Stimulated activated CD4-positive, alpha-beta T cell treated with anti-CD3 and anti-CD28 coated beads, TNF-alpha, amount 100 ng/mL, for 1 hour (primary cell): ENCODE measurements at regions not wholly inside any gene's neighbourhood (a gene's known extent, or its start where the extent isn't known, plus 50 kb on each side); places are given as distances from the start of the nearest gene placed in this dataset.

ENCODE experiments used
- DNase-seq, 3 donors: peaks; one replicate each; pipeline ENCODE4 v3.0.0-alpha.2; 2020; ENCODE audit warnings: low read depth in 3 of 3, low spot score in 1 of 3

DNA sequence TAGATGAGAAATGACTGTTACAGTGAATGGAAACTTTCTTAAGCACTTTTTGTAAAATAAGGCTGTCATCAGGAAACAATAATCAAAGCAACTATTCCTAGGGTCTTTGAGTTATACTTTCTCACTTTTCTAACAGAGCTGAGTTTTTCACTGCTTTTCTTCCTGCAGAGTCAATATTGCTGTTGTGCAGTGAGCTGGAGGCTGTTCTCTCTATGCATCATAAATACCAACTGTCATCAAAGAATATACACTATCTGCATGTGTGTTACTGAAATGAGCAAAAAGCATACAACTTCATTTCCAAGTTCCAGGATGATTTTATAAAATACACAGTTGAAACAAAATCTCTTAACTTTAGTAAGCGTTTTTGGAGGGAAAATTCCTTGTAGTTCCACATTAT is 110.4 kb upstream of the CPSF6 start:
- no peak for DNase-seq

DNA sequence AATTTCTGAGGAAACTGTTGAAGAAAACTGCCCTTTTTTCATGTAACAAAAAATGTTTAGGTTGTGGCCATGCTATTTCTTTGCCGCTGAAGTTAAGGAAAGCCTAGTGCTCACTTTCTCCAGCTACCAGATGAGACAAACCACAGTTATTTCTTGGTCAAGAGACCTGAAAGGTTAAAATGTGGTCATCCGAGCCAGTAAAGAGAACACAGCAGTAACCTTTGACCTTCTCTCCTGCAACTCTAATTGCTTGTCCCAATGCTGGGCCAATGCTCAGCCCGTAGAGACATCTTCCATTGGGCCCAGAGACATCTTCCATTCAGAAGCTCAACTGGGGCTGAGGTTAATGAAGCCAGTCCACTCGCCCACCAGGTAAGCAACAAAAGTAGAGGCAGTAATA is 109.8 kb upstream of the CPSF6 start:
- no peak for DNase-seq

DNA sequence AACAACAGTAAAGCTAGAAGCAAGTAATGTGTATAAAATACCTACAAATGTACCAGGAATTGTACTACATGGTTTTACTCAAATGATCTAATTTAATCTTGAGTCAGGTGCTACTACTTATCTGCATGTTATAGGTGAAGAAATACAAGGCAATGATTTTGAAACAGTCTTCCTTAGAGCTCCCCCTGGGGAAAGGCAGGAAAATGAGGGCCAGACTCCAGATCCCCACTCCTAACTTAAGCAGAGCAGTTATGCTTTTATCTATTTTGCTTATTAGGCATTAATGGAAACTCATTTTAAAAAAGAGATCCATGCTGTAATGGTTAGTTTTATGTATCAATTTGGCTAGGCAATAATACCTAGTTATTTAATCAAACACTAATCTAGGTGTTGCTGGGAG is 109.3 kb upstream of the CPSF6 start:
- DNase-seq = no peak

DNA sequence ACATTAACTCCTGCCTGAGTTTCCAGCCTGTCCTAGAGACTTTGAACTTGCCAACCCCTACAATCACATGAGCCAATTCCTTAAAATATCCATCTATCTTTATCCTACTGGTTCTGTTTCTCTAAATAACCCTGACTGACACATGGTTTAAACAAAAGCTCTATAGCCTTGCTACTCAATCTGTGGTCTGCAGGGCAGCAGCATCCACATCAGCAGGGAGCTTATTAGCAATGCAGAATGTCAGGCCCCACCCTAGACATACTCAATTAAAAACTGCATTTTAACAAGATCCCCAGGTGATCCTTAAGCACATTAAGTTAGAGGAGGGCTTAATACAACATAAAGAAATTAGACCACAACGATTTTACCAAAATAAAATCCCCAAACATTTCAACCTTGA is 108.3 kb upstream of the CPSF6 start:
- DNase-seq = no peak

DNA sequence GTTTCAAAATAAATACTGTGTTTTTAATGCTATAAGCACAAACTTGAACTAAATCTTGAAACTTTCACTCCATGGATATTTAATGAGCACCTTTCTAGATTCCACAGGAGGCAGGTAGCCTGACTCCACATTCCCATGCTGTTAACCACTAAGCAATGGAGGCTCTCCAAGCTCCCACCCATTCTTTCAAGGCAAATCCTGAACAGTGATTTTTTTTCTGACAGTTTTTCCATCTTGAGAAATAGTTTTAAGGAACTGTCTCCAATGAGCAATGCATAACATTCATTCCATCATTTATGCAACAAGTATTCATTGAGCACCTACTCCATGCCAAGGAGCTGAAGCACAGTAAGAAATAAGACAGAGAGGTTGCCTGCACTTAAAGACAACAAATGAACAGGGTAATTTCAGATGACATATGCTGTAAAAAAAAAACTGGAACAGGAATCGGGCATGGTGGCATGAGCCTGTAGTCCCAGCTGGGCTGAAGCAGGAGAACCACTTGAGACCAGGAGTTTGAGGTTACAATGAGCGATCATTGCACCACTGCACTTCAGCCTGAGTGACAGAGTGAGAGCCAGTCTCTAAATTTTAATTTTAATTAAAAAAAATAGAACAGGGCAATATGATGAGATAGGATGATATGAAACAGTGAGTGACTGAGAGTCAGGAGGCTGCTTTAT is 102.3 kb upstream of the CPSF6 start:
- no peak for DNase-seq

DNA sequence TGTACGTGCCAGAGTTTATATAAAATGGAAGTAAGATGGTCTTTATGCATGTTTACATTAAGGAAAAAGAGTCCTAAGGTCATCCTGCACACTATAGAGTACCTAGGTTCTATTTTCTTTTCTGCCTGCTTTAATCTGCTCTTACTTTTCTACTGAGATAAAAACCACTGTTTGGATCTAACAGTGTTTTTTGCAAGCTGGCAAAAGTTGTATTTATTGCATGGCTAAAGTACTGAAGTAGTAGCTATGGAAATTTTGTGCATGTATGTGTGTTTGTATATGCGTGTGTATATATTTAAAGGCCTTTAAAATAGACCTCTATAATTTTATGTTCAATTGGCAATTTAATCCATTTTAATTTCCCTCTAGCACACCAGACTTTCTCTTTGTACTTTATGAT is 98.3 kb upstream of the CPSF6 start:
- DNase-seq = no peak

- no peak for DNase-seq
Observed at GRCh38 chr12:69149270-69149669, 90.1 kb upstream of the CPSF6 start.

DNA sequence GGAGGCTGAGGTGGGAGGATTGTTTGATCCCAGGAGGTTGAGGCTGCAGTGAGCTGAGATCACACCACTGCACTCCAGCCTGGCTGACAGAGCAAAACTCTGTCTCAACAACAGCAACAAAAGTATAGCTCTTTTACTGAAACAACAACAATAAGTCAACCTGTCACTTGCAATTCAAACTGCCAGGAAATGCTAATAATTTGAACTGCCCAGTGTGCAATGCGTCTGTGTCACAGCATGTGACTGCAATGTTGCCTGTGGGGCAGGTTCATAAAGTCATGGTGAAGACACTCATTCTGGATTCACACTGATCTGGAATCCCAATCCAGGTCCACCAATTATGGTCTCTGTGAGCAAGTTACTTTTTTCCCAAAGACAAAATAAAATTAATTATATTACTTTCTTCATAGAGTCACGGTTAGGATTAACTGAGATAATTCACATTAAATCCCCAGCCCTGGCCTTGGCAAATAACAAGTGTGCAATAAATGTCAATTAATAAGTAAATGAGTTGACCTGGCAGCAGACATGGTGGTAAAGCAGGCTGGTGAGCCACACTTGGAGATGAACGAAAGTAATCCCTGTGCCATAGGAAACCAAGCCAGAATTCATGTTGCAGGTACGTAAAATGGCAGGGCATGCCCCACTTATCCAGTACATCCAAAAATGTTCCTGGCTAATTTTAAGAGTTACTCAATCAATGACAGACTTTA is 89.1 kb upstream of the CPSF6 start:
- no peak for DNase-seq

GRCh38 chr12:69150796-69151127 is 88.6 kb upstream of the CPSF6 start:
- no peak for DNase-seq

- no peak for DNase-seq
Observed at GRCh38 chr12:69151254-69151764, 88.1 kb upstream of the CPSF6 start.

GRCh38 chr12:69154585-69155363 is 84.6 kb upstream of the CPSF6 start:
- DNase-seq = peak; percentile 48 to 60 (median 59)

- peak; percentile 66 to 90 (median 78) for DNase-seq
Observed at GRCh38 chr12:69157023-69157655, 82.2 kb upstream of the CPSF6 start.

GRCh38 chr12:69161829-69162228 is 77.5 kb upstream of the CPSF6 start:
- no peak for DNase-seq

DNA sequence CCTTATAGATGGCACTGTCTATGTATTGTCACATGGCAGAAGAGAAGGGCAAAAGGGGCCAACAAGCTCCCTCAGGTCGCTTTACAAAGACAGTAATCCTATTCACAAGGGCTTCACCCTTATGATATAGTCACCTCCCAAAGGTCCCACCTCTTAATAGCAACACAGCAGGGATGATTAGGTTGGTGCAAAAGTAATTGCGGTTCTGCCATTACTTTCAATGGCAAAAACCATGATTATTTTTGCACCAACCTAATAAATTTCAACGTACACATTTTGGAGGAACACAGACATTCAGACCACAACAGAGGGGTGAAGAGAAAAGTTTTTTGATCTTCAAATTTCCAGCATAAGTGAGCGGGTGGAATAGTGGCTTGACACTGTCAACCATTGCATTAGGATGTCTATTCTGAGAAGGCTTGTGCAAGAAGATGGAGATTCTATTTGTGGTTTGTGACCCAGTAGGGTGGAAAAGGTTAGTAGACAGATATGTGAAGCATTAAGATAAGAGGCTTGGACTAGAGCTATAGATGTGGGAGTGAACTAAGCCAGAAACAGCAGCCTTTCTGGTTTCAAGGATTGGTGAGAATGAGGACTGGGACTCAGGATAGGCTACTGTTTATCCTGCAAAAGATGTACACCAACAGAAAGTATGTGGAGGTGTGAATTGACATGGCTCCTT is 75.5 kb upstream of the CPSF6 start:
- no peak for DNase-seq

- DNase-seq = no peak
Observed at GRCh38 chr12:69167648-69168165, 71.7 kb upstream of the CPSF6 start.

DNA sequence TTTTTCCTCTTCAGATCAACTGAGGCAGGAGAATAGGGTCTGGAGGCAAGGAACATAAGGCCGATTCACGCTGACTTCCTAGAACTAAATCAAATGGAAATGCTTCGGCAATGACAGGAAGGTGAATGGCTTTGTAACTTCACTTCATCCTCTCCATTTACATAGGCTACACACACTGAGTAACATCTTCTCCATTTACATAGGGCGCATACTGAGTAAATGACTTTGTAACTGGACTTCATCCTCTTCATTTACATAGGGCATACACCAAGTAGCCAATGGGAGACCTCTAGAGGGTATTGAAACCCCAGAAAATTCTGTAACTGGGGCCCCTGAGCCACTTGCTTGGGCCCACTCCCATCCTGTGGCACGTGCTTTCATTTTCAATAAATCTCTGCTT is 71.0 kb upstream of the CPSF6 start:
- DNase-seq = no peak

DNA sequence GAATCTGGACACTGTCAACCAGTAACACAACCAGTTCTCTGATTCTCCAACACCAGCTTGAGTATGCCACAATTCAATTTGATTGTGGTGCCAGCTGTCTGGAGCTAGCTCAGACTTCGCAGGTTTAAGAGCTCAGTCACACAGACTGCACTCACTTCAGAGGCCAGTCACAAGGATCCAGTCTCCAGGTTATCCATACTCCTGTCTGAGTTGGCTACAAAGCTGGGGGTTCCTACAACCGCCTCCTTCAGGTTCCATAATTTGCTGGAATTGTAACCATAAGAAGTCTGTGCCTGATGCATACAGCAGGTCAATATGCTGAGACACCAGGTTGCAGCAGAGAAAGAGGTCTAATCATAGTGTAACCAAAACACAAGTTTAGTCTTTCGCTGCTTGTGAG is 70.5 kb upstream of the CPSF6 start:
- DNase-seq = no peak

DNA sequence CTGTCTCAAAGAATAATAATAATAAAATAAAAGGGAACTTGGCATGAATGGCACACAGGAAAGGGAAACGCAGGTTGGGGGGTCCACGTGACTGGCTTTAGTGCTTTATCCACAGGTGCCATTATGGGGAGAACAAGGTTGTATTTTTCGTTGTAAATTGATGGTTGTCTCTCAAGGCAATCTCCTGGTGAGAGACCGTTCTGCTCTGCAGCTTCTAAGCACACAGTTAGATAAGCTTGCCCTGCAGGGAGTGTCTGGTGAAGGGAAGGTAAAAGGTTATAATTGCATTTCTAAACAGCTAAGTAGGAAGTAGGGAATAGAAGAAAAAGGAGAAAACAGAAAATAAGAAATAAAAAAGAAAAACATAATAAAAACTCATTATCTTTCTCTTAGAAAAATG is 69.1 kb upstream of the CPSF6 start:
- DNase-seq = no peak

GRCh38 chr12:69171881-69172280 is 67.5 kb upstream of the CPSF6 start:
- DNase-seq = no peak

DNA sequence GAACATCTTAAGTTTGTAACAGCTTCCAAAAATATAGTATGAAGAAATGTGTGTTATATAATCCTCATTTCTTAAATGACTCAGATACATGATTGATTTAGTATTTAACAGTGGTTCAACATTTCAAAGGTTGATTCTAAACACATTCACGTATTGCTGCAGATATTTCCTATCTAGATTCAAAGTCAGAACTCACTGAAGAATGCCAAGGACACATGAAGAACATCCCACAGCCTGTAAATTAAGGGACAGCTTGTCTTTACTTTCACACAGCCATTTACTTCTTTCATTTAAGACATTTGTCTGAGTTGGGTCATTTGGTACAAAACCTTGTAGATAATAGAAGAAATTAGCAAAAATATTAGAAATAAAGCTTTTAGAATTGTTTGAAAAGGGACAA is 66.9 kb upstream of the CPSF6 start:
- DNase-seq = no peak

GRCh38 chr12:69173368-69173767 is 66.0 kb upstream of the CPSF6 start:
- DNase-seq = no peak
